Erythroblast (primary cell): ENCODE measurements at regions not wholly inside any gene's neighbourhood (a gene's known extent, or its start where the extent isn't known, plus 50 kb on each side); places are given as distances from the start of the nearest gene placed in this dataset.

Source experiments
- GATA1 ChIP-seq: IDR thresholded peaks from 2 replicates; pipeline ENCODE4 v1.6.1; 2011; ENCODE audit warnings: low read depth, mild to moderate bottlenecking, control low read depth, low read length, moderate library complexity
- POLR2A ChIP-seq: IDR thresholded peaks from 2 replicates; pipeline ENCODE4 v1.6.1; 2011; ENCODE audit warnings: mild to moderate bottlenecking, low read length

DNA sequence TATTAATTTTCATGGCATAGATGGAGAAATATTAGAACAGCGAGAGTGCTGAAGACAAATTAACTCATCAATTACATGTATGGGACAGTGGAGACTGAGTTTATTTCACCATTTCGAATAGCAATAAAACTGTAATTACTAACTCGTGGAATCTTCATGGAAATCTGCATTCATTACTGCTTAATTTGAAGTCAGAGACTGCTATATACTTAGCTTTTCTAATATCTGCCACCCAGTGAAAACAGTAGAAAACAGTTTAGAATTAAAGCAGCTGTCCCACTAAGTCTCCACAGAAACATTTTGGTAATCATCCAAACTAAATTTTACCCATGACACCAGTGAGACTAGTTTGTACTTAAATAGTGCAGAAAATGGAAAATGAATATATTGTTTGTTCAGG lies 56.8 kb downstream of the IZUMO3 start:
- TF ChIP-seq POLR2A, result no peak
- TF ChIP-seq GATA1, result no peak
